22Rv1 (cell line): ENCODE measurements at regions not wholly inside any gene's neighbourhood (a gene's known extent, or its start where the extent isn't known, plus 50 kb on each side); places are given as distances from the start of the nearest gene placed in this dataset.

Source experiments
- H3K27ac ChIP-seq: fragments of 450-650 bp; 2 replicates; pipeline ENCODE4 v1.5.1; 2017
- CTCF ChIP-seq: fragments of 450-650 bp; IDR thresholded peaks from 2 replicates; pipeline ENCODE4 v1.5.1; 2017; ENCODE audit warnings: mild to moderate bottlenecking
- ZFX ChIP-seq: fragments of 450-650 bp; IDR thresholded peaks from 2 replicates; pipeline ENCODE4 v1.6.1; 2017; ENCODE audit warnings: antibody characterized with exemption, borderline replicate concordance

- TF ChIP-seq CTCF (no peak), ZFX (no peak)
- no peak overlapping the region for H3K27ac ChIP-seq
Observed at GRCh38 chr18:10321576-10321975, 132.9 kb upstream of the APCDD1 start.

- no peak for TF ChIP-seq ZFX
- no peak for TF ChIP-seq CTCF
Observed at GRCh38 chr18:10322004-10322403, 132.4 kb upstream of the APCDD1 start.

GRCh38 chr18:10322435-10322834 is 132.0 kb upstream of the APCDD1 start:
- no peak overlapping the region for H3K27ac ChIP-seq
- TF ChIP-seq ZFX (no peak), CTCF (no peak)

More at GRCh38 chr18:10322004-10322403, 132.4 kb upstream of the APCDD1 start:
- H3K27ac ChIP-seq: no peak overlapping the region

- no peak overlapping the region for H3K27ac ChIP-seq
- no peak for TF ChIP-seq CTCF
Observed at GRCh38 chr18:10329101-10329500, 125.3 kb upstream of the APCDD1 start.

GRCh38 chr18:10330428-10330827 is 124.0 kb upstream of the APCDD1 start:
- no peak overlapping the region for H3K27ac ChIP-seq
- TF ChIP-seq ZFX: no peak
- TF ChIP-seq CTCF: no peak

- H3K27ac ChIP-seq: no peak overlapping the region
- TF ChIP-seq ZFX: no peak
- TF ChIP-seq CTCF: no peak
Observed at GRCh38 chr18:10332452-10332851, 122.0 kb upstream of the APCDD1 start.

- TF ChIP-seq ZFX (no peak), CTCF (no peak)
- no peak overlapping the region for H3K27ac ChIP-seq
Observed at GRCh38 chr18:10336749-10337350, 117.6 kb upstream of the APCDD1 start.
